Activated CD8-positive, alpha-beta memory T cell treated with anti-CD3 and anti-CD28 coated beads, Interleukin-2, amount 50 U/mL, for 24 hours (primary cell): ENCODE measurements at regions not wholly inside any gene's neighbourhood (a gene's known extent, or its start where the extent isn't known, plus 50 kb on each side); places are given as distances from the start of the nearest gene placed in this dataset.

Experiments used
- DNase-seq: peaks from one replicate; pipeline ENCODE4 v3.0.0-alpha.2; 2020; ENCODE audit errors: extremely low read depth

- DNase-seq: no peak
Measured at GRCh38 chr10:131731780-131732630, 168.8 kb upstream of the PPP2R2D start.

GRCh38 chr10:131732631-131733127 is 168.1 kb upstream of the PPP2R2D start:
- DNase-seq: no peak

- DNase-seq: no peak
Measured at GRCh38 chr10:131733596-131733995, 167.2 kb upstream of the PPP2R2D start.

- DNase-seq: no peak
Measured at GRCh38 chr10:131735577-131735976, 165.2 kb upstream of the PPP2R2D start.

- DNase-seq: no peak
Measured at GRCh38 chr10:131736321-131736980, 164.4 kb upstream of the PPP2R2D start.

- no peak for DNase-seq
Measured at GRCh38 chr10:131737543-131738395, 163.0 kb upstream of the PPP2R2D start.

GRCh38 chr10:131738396-131738735 is 162.4 kb upstream of the PPP2R2D start:
- no peak for DNase-seq

GRCh38 chr10:131739206-131739605 is 161.6 kb upstream of the PPP2R2D start:
- no peak for DNase-seq

- DNase-seq: no peak
Measured at GRCh38 chr10:131742500-131742951, 158.3 kb upstream of the PPP2R2D start.

- no peak for DNase-seq
Measured at GRCh38 chr10:131743190-131744151, 157.3 kb upstream of the PPP2R2D start.

GRCh38 chr10:131744346-131744745 is 156.5 kb upstream of the PPP2R2D start:
- no peak for DNase-seq

GRCh38 chr10:131745591-131745990 is 155.2 kb upstream of the PPP2R2D start:
- DNase-seq: no peak

- no peak for DNase-seq
Measured at GRCh38 chr10:131746241-131746711, 154.5 kb upstream of the PPP2R2D start.

GRCh38 chr10:131746785-131747184 is 154.0 kb upstream of the PPP2R2D start:
- DNase-seq: no peak

GRCh38 chr10:131747251-131747650 is 153.6 kb upstream of the PPP2R2D start:
- DNase-seq: no peak

- no peak for DNase-seq
Measured at GRCh38 chr10:131747791-131748190, 153.0 kb upstream of the PPP2R2D start.

- no peak for DNase-seq
Measured at GRCh38 chr10:131748191-131748590, 152.6 kb upstream of the PPP2R2D start.

- no peak for DNase-seq
Measured at GRCh38 chr10:131748831-131749766, 151.7 kb upstream of the PPP2R2D start.

- DNase-seq: no peak
Measured at GRCh38 chr10:131749767-131750142, 151.1 kb upstream of the PPP2R2D start.
